GM19324 (cell line): ENCODE measurements at regions not wholly inside any gene's neighbourhood (a gene's known extent, or its start where the extent isn't known, plus 50 kb on each side); places are given as distances from the start of the nearest gene placed in this dataset.
"Not testable (repeated sequence)": the region's sequence is repeated elsewhere in the genome, so short reads cannot be mapped to it uniquely, and the experiment has no call there.

Source experiments
- ATAC-seq: cut with Tn5 transposase; IDR thresholded peaks from one replicate; pipeline ENCODE4 v1.9.1; 2021; ENCODE audit warnings: mild to moderate bottlenecking, moderate library complexity; ENCODE audit not compliant: unreplicated experiment, low FRiP score

GRCh38 chr2:34808426-34808825, 1209.3 kb upstream of the FAM98A start:
- no peak for ATAC-seq

GRCh38 chr2:34806891-34807290, 1207.8 kb upstream of the FAM98A start:
- ATAC-seq = no peak

GRCh38 chr2:34806396-34806795, 1207.3 kb upstream of the FAM98A start:
- ATAC-seq = no peak

- ATAC-seq = no peak
Measured at GRCh38 chr2:34799556-34799955, 1200.5 kb upstream of the FAM98A start.

- ATAC-seq = not testable (repeated sequence)
Measured at GRCh38 chr2:34795586-34795985, 1196.5 kb upstream of the FAM98A start.

GRCh38 chr2:34789169-34789568, 1190.1 kb upstream of the FAM98A start:
- ATAC-seq = no peak

- ATAC-seq = no peak
Measured at GRCh38 chr2:34787341-34787740, 1188.2 kb upstream of the FAM98A start.

GRCh38 chr2:34785206-34785785, 1186.2 kb upstream of the FAM98A start:
- no peak for ATAC-seq

- no peak for ATAC-seq
Measured at GRCh38 chr2:34784701-34785100, 1185.6 kb upstream of the FAM98A start.

GRCh38 chr2:34750742-34751141, 1151.6 kb upstream of the FAM98A start:
- ATAC-seq = not testable (repeated sequence)

GRCh38 chr2:34747643-34748042, 1148.5 kb upstream of the FAM98A start:
- no peak for ATAC-seq

- no peak for ATAC-seq
Measured at GRCh38 chr2:34738691-34739090, 1139.6 kb upstream of the FAM98A start.

GRCh38 chr2:34737146-34737545, 1138.0 kb upstream of the FAM98A start:
- no peak for ATAC-seq

- no peak for ATAC-seq
Measured at GRCh38 chr2:34736482-34736881, 1137.4 kb upstream of the FAM98A start.

GRCh38 chr2:34734662-34735061, 1135.6 kb upstream of the FAM98A start:
- ATAC-seq = no peak

GRCh38 chr2:34734042-34734441, 1134.9 kb upstream of the FAM98A start:
- no peak for ATAC-seq

- ATAC-seq = no peak
Measured at GRCh38 chr2:34731292-34731691, 1132.2 kb upstream of the FAM98A start.

GRCh38 chr2:34729845-34730244, 1130.7 kb upstream of the FAM98A start:
- ATAC-seq = no peak

- ATAC-seq = no peak
Measured at GRCh38 chr2:34724107-34724506, 1125.0 kb upstream of the FAM98A start.

- ATAC-seq = no peak
Measured at GRCh38 chr2:34723683-34724082, 1124.6 kb upstream of the FAM98A start.

- no peak for ATAC-seq
Measured at GRCh38 chr2:34719206-34719605, 1120.1 kb upstream of the FAM98A start.

- ATAC-seq = peak; percentile 90
Measured at GRCh38 chr2:34705551-34706247, 1106.6 kb upstream of the FAM98A start.
